Stomach (tissue), 8 donors: ENCODE measurements at regions not wholly inside any gene's neighbourhood (a gene's known extent, or its start where the extent isn't known, plus 50 kb on each side); places are given as distances from the start of the nearest gene placed in this dataset.

ENCODE experiments used
- DNase-seq, 2 donors: peaks; one replicate each; pipeline versions ENCODE4 v3.0.0 to v3.0.0-alpha.2; 2013 to 2019
- H3K27ac ChIP-seq, 5 donors: fragments of 200-600 bp in 4 of 5; sonication (generic) in 4 of 5; one replicate each; pipeline ENCODE4 v1.5.1; 2013 to 2019; ENCODE audit warnings: mild to moderate bottlenecking in 1 of 5, moderate library complexity in 1 of 5
- H3K27me3 ChIP-seq, 3 donors: fragments of 200-600 bp; sonication (generic); one replicate each; pipeline ENCODE4 v1.5.1; 2017 to 2019; ENCODE audit warnings: mixed run types in 1 of 3
- H3K36me3 ChIP-seq, 4 donors: fragments of 200-600 bp; sonication (generic); 1 replicate in 3 of 4; 2 replicates in 1 of 4; pipeline ENCODE4 v1.5.1; 2016 to 2019
- H3K4me1 ChIP-seq, 4 donors: fragments of 200-600 bp; sonication (generic); one replicate each; pipeline ENCODE4 v1.5.1; 2016 to 2019
- H3K4me3 ChIP-seq, 4 donors: fragments of 200-600 bp; sonication (generic) in 3 of 4; one replicate each; pipeline ENCODE4 v1.5.1; 2016 to 2019; ENCODE audit warnings: mild to moderate bottlenecking in 1 of 4
- H3K9me3 ChIP-seq, 4 donors: fragments of 200-600 bp; sonication (generic); one replicate each; pipeline ENCODE4 v1.5.1; 2016 to 2019
- EP300 ChIP-seq: sonication (generic); formaldehyde crosslinking; IDR thresholded peaks from one replicate; pipeline ENCODE4 v1.6.1; 2017; ENCODE audit warnings: antibody characterized with exemption
- POLR2A ChIP-seq, 4 donors: fragments of 450-650 bp; IDR thresholded peaks; one replicate each; pipeline ENCODE4 v1.6.1; 2016; ENCODE audit warnings: antibody characterized with exemption in 4 of 4, control low read depth in 2 of 4, mild to moderate bottlenecking in 1 of 4, moderate library complexity in 1 of 4
- POLR2AphosphoS5 ChIP-seq, 3 donors: sonication (generic); formaldehyde crosslinking; IDR thresholded peaks; one replicate each; pipeline ENCODE4 v1.6.1; 2016; ENCODE audit warnings: antibody characterized with exemption in 3 of 3
- WGBS, 5 donors: extraction: QIAGEN DNeasy Blood & Tissue Kit in 3 of 5; methylation state at CpG; one replicate each; pipeline versions ENCODE4 v1.1.5 to v1.1.7; 2013 to 2018; 5-methylcytosine and 5-hydroxymethylcytosine counted together
- intact Hi-C: fragments of 100-400 bp; cut with DNase I; formaldehyde crosslinking; loops from one replicate; pipeline ENCODE4 v1.15.1; 2023; ENCODE audit warnings: low total_unique reads
- TF ChIP-seq, protein P1 (sequence below), 7 experiments: fragments of 450-650 bp in 4 of 7; fragments of 200-600 bp in 3 of 7; sonication (generic) in 3 of 7; IDR thresholded peaks; one replicate each; pipeline ENCODE4 v1.5.1; 2016 to 2019; ENCODE audit warnings: antibody characterized with exemption in 7 of 7, control low read depth in 2 of 7, mild to moderate bottlenecking in 1 of 7
- donor health status: healthy with polysubstance abuse.
- donor health status: Bipolar disorder and iron deficiency.
- donor health status: healthy.

- 93 to 98% (median 94%) methylated on average over 5 of the region's 5 CpGs for WGBS, 5 donors
- TF ChIP-seq, protein P1, sequence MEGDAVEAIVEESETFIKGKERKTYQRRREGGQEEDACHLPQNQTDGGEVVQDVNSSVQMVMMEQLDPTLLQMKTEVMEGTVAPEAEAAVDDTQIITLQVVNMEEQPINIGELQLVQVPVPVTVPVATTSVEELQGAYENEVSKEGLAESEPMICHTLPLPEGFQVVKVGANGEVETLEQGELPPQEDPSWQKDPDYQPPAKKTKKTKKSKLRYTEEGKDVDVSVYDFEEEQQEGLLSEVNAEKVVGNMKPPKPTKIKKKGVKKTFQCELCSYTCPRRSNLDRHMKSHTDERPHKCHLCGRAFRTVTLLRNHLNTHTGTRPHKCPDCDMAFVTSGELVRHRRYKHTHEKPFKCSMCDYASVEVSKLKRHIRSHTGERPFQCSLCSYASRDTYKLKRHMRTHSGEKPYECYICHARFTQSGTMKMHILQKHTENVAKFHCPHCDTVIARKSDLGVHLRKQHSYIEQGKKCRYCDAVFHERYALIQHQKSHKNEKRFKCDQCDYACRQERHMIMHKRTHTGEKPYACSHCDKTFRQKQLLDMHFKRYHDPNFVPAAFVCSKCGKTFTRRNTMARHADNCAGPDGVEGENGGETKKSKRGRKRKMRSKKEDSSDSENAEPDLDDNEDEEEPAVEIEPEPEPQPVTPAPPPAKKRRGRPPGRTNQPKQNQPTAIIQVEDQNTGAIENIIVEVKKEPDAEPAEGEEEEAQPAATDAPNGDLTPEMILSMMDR (IDR thresholded peaks at IDR 0.05): no peak
- TF ChIP-seq POLR2AphosphoS5 (IDR thresholded peaks at IDR 0.05) (no peak), EP300 (no peak), POLR2A (IDR thresholded peaks at IDR 0.05) (no peak)
- H3K9me3 ChIP-seq: no peaks in the 10 kb centered on the region
- no peaks in the 10 kb centered on the region for H3K36me3 ChIP-seq
- DNase-seq: no peak
- no peak overlapping the region for H3K27ac ChIP-seq
- intact Hi-C loops: no loop called here
- no peaks in the 10 kb centered on the region for H3K27me3 ChIP-seq
- H3K4me3 ChIP-seq: no peak overlapping the region
- H3K4me1 ChIP-seq: no peaks in the 10 kb centered on the region
These were observed 117.3 kb downstream of the TTC32 start for GRCh38 chr2:19784456-19784855.

DNA sequence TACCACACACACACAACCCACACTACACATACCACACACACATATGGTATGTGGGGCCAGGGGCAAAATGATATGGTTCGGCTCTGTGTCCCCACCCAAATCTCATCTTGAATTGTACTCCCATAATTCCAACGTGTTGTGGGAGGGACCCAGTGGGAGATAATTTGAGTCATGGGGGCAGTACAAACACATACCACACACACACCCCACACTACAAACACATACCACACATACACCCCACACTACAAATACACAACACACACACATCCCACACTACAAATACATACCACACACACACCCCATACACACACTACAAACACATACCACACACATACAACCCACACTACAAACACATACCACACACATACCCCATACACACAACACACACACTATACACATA, 117.8 kb downstream of the TTC32 start:
- no peak overlapping the region for H3K4me3 ChIP-seq
- no peak for DNase-seq
- intact Hi-C loops: no loop called here
- no peaks in the 10 kb centered on the region for H3K36me3 ChIP-seq
- H3K4me1 ChIP-seq: no peaks in the 10 kb centered on the region
- H3K27me3 ChIP-seq: no peaks in the 10 kb centered on the region
- no peak overlapping the region for H3K27ac ChIP-seq
- H3K9me3 ChIP-seq: no peaks in the 10 kb centered on the region
- WGBS, 5 donors: 66 to 79% (median 68%) methylated on average over 2 of the region's 2 CpGs
- TF ChIP-seq EP300 (no peak), POLR2A (IDR thresholded peaks at IDR 0.05) (no peak), POLR2AphosphoS5 (IDR thresholded peaks at IDR 0.05) (no peak)
- TF ChIP-seq, protein P1 (IDR thresholded peaks at IDR 0.05): no peak

GRCh38 chr2:19776941-19777514, 124.8 kb downstream of the TTC32 start:
- DNase-seq: no peak
- Histone ChIP-seq H3K36me3 (no peaks in the 10 kb centered on the region), H3K27ac (no peak overlapping the region), H3K9me3 (no peaks in the 10 kb centered on the region), H3K4me1 (no peaks in the 10 kb centered on the region), H3K27me3 (no peaks in the 10 kb centered on the region), H3K4me3 (no peak overlapping the region)
- WGBS, 5 donors: 59 to 81% (median 71%) methylated on average over 6 of the region's 6 CpGs
- intact Hi-C loops: no loop called here
- no peak for TF ChIP-seq POLR2A (IDR thresholded peaks at IDR 0.05)
- TF ChIP-seq POLR2AphosphoS5 (IDR thresholded peaks at IDR 0.05): no peak
- TF ChIP-seq, protein P1 (IDR thresholded peaks at IDR 0.05): no peak
- no peak for TF ChIP-seq EP300

DNA sequence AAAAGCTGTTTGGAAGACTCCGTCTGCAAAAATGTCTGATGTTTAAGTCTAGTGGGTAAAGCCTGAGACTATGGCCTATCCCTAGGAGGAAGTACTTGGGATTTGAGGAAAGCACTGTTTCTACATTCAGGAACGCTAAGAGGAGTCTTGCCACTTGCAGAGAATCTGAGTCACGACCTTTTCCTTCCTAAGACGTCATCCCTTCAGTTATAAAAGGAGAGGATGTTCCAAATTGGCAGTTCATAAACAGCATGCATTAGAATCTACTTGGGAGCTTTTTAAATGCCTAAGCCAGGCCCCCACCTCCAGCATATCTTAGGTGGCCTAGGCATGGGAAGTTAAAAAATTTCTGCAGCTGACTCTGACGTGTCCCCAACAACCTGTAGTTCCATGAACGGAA, 125.9 kb downstream of the TTC32 start:
- H3K27ac ChIP-seq: no peak overlapping the region
- no peaks in the 10 kb centered on the region for H3K4me1 ChIP-seq
- 74 to 88% (median 77%) methylated on average over 6 of the region's 6 CpGs for WGBS, 5 donors
- H3K36me3 ChIP-seq: no peaks in the 10 kb centered on the region
- no peak overlapping the region for H3K4me3 ChIP-seq
- DNase-seq: no peak
- TF ChIP-seq POLR2AphosphoS5 (IDR thresholded peaks at IDR 0.05) (no peak), POLR2A (IDR thresholded peaks at IDR 0.05) (no peak), EP300 (no peak)
- TF ChIP-seq, protein P1 (IDR thresholded peaks at IDR 0.05): no peak
- H3K27me3 ChIP-seq: no peaks in the 10 kb centered on the region
- intact Hi-C loops: no loop called here
- no peaks in the 10 kb centered on the region for H3K9me3 ChIP-seq
